Endothelial cell of umbilical vein (primary cell): ENCODE measurements at regions not wholly inside any gene's neighbourhood (a gene's known extent, or its start where the extent isn't known, plus 50 kb on each side); places are given as distances from the start of the nearest gene placed in this dataset.

Source experiments
- CTCF ChIP-seq, 2 donors: IDR thresholded peaks; 1 replicate in 1 of 2; 2 replicates in 1 of 2; pipeline ENCODE4 v1.5.1; 2011; ENCODE audit warnings: low read length in 2 of 2, mild to moderate bottlenecking in 2 of 2, moderate library complexity in 2 of 2, control low read depth in 1 of 2, inconsistent platforms in 1 of 2, low read depth in 1 of 2; ENCODE audit not compliant: insufficient read depth in 1 of 2; ENCODE audit errors: extremely low read depth in 1 of 2
- EZH2 ChIP-seq: IDR thresholded peaks from 2 replicates; pipeline ENCODE4 v1.6.1; 2012; ENCODE audit warnings: borderline replicate concordance, low read depth, mild to moderate bottlenecking, moderate library complexity, low read length, inconsistent platforms; ENCODE audit not compliant: severe bottlenecking
- FOS ChIP-seq: IDR thresholded peaks from 2 replicates; pipeline ENCODE4 v1.6.1; 2011; ENCODE audit warnings: mild to moderate bottlenecking, low read length, moderate library complexity, borderline replicate concordance; ENCODE audit not compliant: insufficient read depth
- GATA2 ChIP-seq: IDR thresholded peaks from 2 replicates; pipeline ENCODE4 v1.7.0; 2011; ENCODE audit warnings: low read depth, mild to moderate bottlenecking, moderate library complexity, mixed read lengths, low read length; ENCODE audit not compliant: insufficient read length, insufficient read depth
- JUN ChIP-seq: IDR thresholded peaks from 2 replicates; pipeline ENCODE4 v1.6.1; 2011; ENCODE audit warnings: borderline replicate concordance, low read depth; ENCODE audit not compliant: insufficient read length, insufficient read depth
- MAX ChIP-seq: IDR thresholded peaks from 2 replicates; pipeline ENCODE4 v1.6.1; 2011; ENCODE audit not compliant: insufficient read depth, insufficient read length
- MYC ChIP-seq: IDR thresholded peaks from one replicate; pipeline ENCODE4 v1.6.1; 2011; ENCODE audit warnings: mild to moderate bottlenecking, low read depth, low read length
- POLR2A ChIP-seq: IDR thresholded peaks from 2 replicates; pipeline ENCODE4 v1.6.1; 2012; ENCODE audit warnings: low read depth, mild to moderate bottlenecking, control low read depth, low read length
- POLR2AphosphoS5 ChIP-seq: IDR thresholded peaks from 2 replicates; pipeline ENCODE4 v1.6.1; 2012; ENCODE audit warnings: low read depth, mild to moderate bottlenecking, control low read depth, low read length, moderate library complexity; ENCODE audit not compliant: insufficient read depth

GRCh38 chr3:163045945-163046344 lies 1549.3 kb downstream of the OTOL1 start:
- TF ChIP-seq CTCF (IDR thresholded peaks at IDR 0.05; ENCODE audit: extremely low read depth in 1 of 2, insufficient read depth in 1 of 2, low read depth in 1 of 2, low read length in 2 of 2) (no peak), POLR2A (no peak), MAX (no peak), EZH2 (no peak), POLR2AphosphoS5 (no peak), JUN (no peak), MYC (no peak), GATA2 (no peak), FOS (no peak)
